Umbilical cord (tissue), 1 donor: ENCODE measurements at regions not wholly inside any gene's neighbourhood (a gene's known extent, or its start where the extent isn't known, plus 50 kb on each side); places are given as distances from the start of the nearest gene placed in this dataset.
"Not testable (repeated sequence)": the region's sequence is repeated elsewhere in the genome, so short reads cannot be mapped to it uniquely, and the experiment has no call there.

Experiments used
- DNase-seq: peaks from one replicate; pipeline ENCODE4 v3.0.0-alpha.2; 2015; ENCODE audit warnings: low spot score

GRCh38 chr11:93032580-93032979 lies 63.1 kb downstream of the MTNR1B start:
- DNase-seq: peak; percentile 23

- DNase-seq: no peak
Observed at GRCh38 chr11:93033093-93033492, 63.6 kb downstream of the MTNR1B start.

GRCh38 chr11:93034031-93034722 lies 64.7 kb downstream of the MTNR1B start:
- DNase-seq: peak; percentile 48

- no peak for DNase-seq
Observed at GRCh38 chr11:93034723-93035039, 65.2 kb downstream of the MTNR1B start.

GRCh38 chr11:93038521-93038920 lies 69.1 kb downstream of the MTNR1B start:
- no peak for DNase-seq

GRCh38 chr11:93039531-93040240 lies 70.2 kb downstream of the MTNR1B start:
- DNase-seq: no peak

- no peak for DNase-seq
Observed at GRCh38 chr11:93041682-93042081, 72.2 kb downstream of the MTNR1B start.

GRCh38 chr11:93043186-93043585 lies 73.7 kb downstream of the MTNR1B start:
- not testable (repeated sequence) for DNase-seq

GRCh38 chr11:93049740-93050139 lies 80.3 kb downstream of the MTNR1B start:
- no peak for DNase-seq

- peak; percentile 66 for DNase-seq
Observed at GRCh38 chr11:93051186-93051585, 81.7 kb downstream of the MTNR1B start.

- no peak for DNase-seq
Observed at GRCh38 chr11:93053864-93054263, 84.4 kb downstream of the MTNR1B start.

GRCh38 chr11:93054279-93054678 lies 84.8 kb downstream of the MTNR1B start:
- no peak for DNase-seq

GRCh38 chr11:93054881-93055280 lies 85.4 kb downstream of the MTNR1B start:
- peak; percentile 21 for DNase-seq

GRCh38 chr11:93059117-93059957 lies 89.9 kb downstream of the MTNR1B start:
- peak; percentile 97 for DNase-seq

- no peak for DNase-seq
Observed at GRCh38 chr11:93063086-93063485, 93.6 kb downstream of the MTNR1B start.

- DNase-seq: not testable (repeated sequence)
Observed at GRCh38 chr11:93065074-93065674, 95.7 kb downstream of the MTNR1B start.

GRCh38 chr11:93067881-93068390 lies 98.5 kb downstream of the MTNR1B start:
- no peak for DNase-seq

- no peak for DNase-seq
Observed at GRCh38 chr11:93072229-93072914, 102.9 kb downstream of the MTNR1B start.

GRCh38 chr11:93073026-93073425 lies 103.6 kb downstream of the MTNR1B start:
- DNase-seq: no peak

- DNase-seq: no peak
Observed at GRCh38 chr11:93073508-93074280, 104.2 kb downstream of the MTNR1B start.
